ENCODE measurements at regions not wholly inside any gene's neighbourhood (a gene's known extent, or its start where the extent isn't known, plus 50 kb on each side); places are given as distances from the start of the nearest gene placed in this dataset.

DNA sequence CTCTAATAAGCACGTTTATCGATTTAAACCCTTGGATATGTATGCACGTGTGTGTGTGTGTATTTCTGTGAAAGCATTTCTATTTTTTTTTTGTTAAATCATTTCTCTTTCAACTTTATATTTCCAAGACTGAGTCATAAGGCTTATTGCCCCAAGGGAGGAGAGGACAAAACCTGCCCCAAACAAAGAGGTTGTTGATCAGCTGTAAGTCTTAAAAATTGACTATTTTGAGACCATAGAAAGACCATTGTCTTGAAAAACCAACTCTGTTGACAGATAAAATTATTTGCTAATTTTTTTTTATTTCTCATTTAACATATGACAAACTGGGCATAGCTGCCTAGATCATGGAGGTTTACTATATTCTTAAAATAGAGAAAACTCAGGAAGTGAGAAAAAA is 222.4 kb downstream of the FMR1NB start:
- TF ChIP-seq EZH2 (IDR thresholded peaks at IDR 0.05; ENCODE audit: borderline replicate concordance, low read depth, low read length, severe bottlenecking) (no peak), MYC (IDR thresholded peaks at IDR 0.05; ENCODE audit: low read depth, low read length) (no peak), POLR2A (IDR thresholded peaks at IDR 0.05; ENCODE audit: low read depth, low read length) (no peak), POLR2AphosphoS5 (IDR thresholded peaks at IDR 0.05; ENCODE audit: insufficient read depth, low read depth, low read length) (no peak), FOS (IDR thresholded peaks at IDR 0.05; ENCODE audit: borderline replicate concordance, insufficient read depth, low read length) (no peak), JUN (IDR thresholded peaks at IDR 0.05; ENCODE audit: borderline replicate concordance, insufficient read depth, insufficient read length, low read depth) (no peak), GATA2 (IDR thresholded peaks at IDR 0.05; ENCODE audit: insufficient read depth, insufficient read length, low read depth, low read length) (no peak)
- TF ChIP-seq, protein P1, sequence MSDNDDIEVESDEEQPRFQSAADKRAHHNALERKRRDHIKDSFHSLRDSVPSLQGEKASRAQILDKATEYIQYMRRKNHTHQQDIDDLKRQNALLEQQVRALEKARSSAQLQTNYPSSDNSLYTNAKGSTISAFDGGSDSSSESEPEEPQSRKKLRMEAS (IDR thresholded peaks at IDR 0.05; ENCODE audit: insufficient read depth, insufficient read length): no peak
- TF ChIP-seq, protein P2, sequence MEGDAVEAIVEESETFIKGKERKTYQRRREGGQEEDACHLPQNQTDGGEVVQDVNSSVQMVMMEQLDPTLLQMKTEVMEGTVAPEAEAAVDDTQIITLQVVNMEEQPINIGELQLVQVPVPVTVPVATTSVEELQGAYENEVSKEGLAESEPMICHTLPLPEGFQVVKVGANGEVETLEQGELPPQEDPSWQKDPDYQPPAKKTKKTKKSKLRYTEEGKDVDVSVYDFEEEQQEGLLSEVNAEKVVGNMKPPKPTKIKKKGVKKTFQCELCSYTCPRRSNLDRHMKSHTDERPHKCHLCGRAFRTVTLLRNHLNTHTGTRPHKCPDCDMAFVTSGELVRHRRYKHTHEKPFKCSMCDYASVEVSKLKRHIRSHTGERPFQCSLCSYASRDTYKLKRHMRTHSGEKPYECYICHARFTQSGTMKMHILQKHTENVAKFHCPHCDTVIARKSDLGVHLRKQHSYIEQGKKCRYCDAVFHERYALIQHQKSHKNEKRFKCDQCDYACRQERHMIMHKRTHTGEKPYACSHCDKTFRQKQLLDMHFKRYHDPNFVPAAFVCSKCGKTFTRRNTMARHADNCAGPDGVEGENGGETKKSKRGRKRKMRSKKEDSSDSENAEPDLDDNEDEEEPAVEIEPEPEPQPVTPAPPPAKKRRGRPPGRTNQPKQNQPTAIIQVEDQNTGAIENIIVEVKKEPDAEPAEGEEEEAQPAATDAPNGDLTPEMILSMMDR (IDR thresholded peaks at IDR 0.05; ENCODE audit: extremely low read depth in 1 of 2, insufficient read depth in 1 of 2, low read depth in 1 of 2, low read length in 2 of 2): no peak
- no peaks in the 10 kb centered on the region for H4K20me1 ChIP-seq (replicated peaks; ENCODE audit: control insufficient read depth, extremely low read depth, insufficient read depth, low read length)
- H3K79me2 ChIP-seq (ENCODE audit: control insufficient read depth, insufficient read depth, low read length): no peaks in the 10 kb centered on the region
- H3K4me2 ChIP-seq (ENCODE audit: insufficient read depth, low read length): no peak overlapping the region
- BruUV-seq (replicated peaks): no TSS peak
- H2AFZ ChIP-seq (ENCODE audit: low read depth, low read length): no peak overlapping the region
- intact Hi-C loops (cut with micrococcal nuclease) (no loop called here), dilution Hi-C loops (cut with MboI; ENCODE audit: extremely low pct_ligation_motif_present, low sequenced_read_pairs) (no loop called here)
- no peak overlapping the region for H3K27ac ChIP-seq (ENCODE audit: insufficient read depth, low read depth, low read length)
- POLR2A ChIA-PET: no interaction called here
- H3K36me3 ChIP-seq (ENCODE audit: control insufficient read depth in 2 of 2, extremely low read depth in 1 of 2, insufficient read depth in 2 of 2, low read length in 2 of 2): no peaks in the 10 kb centered on the region
- no peak overlapping the region for H3K4me3 ChIP-seq (replicated peaks in 1 of 3; ENCODE audit: insufficient read depth in 1 of 3, low read depth in 1 of 3, low read length in 3 of 3)
- H3K9me1 ChIP-seq (replicated peaks; ENCODE audit: control insufficient read depth, extremely low read depth, insufficient read depth, low read length): no peaks in the 10 kb centered on the region
- FAIRE-seq: no peak
- peaks cover 5% of the 10 kb centered on the region for H3K4me1 ChIP-seq (ENCODE audit: control insufficient read depth, extremely low read depth, insufficient read depth, low read length)
- no peaks in the 10 kb centered on the region for H3K27me3 ChIP-seq (ENCODE audit: control insufficient read depth in 2 of 2, insufficient read depth in 2 of 2, low read length in 2 of 2)
- H3K9me3 ChIP-seq (replicated peaks; ENCODE audit: control insufficient read depth, insufficient read depth, low read length): no peaks in the 10 kb centered on the region
- H3K9ac ChIP-seq (replicated peaks; ENCODE audit: extremely low read depth, insufficient read depth, low read length): no peak overlapping the region
- DNase-seq (ENCODE audit: low read depth, low spot score): no peak
- CTCF ChIA-PET: no interaction called here

Data from endothelial cell of umbilical vein (primary cell).